Fibroblast of skin of right quadriceps (primary cell): ENCODE measurements at regions not wholly inside any gene's neighbourhood (a gene's known extent, or its start where the extent isn't known, plus 50 kb on each side); places are given as distances from the start of the nearest gene placed in this dataset.

Experiments
- DNase-seq: peaks from one replicate; pipeline ENCODE4 v3.0.0-alpha.2; 2013

- peak; percentile 90 for DNase-seq
These were observed 374.3 kb downstream of the SLC4A3 start for GRCh38 chr2:220001751-220002150.

DNA sequence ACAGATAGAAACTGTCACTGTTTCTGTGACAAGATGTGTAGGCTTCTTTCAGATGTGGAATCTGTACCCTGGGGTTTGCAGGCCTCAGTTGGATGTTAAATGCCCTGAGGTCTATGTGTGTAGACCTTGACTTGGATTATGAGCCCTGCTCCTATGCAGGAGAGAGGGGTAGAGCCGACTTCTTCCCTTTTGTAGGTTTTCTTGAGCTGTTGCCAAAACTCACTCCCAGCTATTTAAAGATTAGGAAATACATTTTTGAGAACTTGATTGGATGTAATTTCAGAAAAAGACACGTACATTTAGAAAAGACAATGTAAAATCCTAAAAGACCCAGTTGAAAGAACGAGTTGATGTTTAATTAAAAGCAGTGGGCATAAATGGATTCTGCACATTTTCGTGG, 374.8 kb downstream of the SLC4A3 start:
- DNase-seq = peak; percentile 48

DNA sequence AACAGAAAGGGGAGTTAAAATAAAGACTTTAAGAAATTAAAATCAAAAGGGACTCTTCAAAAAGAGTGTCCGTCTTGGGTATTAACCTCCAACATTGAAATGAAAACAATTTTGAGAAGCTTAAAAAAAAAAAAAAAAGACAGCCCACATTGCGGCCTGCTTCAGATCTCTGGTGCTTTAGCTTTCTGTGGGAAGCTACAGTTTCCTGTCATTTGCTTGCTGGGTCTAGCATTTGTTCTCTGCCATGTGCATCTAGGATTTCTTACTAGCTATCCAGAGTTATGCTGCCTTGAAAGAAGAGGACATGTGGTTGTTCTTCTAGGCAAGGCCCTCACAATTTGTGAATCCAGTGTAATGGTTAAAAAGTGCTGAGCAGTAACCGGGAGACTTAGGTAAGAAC, 375.3 kb downstream of the SLC4A3 start:
- peak; percentile 19 for DNase-seq

DNA sequence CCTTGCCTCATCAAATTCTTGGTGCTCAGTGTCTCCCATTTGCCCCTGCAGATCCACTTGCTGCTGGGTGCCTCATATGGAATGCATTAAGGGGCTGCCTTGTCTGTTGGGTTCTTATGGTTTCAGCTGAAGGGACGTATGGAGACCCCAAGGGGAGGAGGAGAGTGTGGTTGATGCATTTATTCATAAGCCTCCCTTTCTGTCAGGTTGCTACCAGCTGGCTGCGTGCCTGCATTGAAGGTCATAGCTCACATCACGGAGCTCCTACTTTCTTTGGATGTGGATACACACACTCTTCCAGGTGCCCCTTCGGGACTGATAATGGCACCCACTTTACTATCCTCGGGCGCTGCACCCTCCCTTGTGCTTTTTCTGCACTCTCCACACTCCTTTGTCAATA, 377.9 kb downstream of the SLC4A3 start:
- no peak for DNase-seq

GRCh38 chr2:220006152-220006621, 378.8 kb downstream of the SLC4A3 start:
- peak; percentile 74 for DNase-seq

DNA sequence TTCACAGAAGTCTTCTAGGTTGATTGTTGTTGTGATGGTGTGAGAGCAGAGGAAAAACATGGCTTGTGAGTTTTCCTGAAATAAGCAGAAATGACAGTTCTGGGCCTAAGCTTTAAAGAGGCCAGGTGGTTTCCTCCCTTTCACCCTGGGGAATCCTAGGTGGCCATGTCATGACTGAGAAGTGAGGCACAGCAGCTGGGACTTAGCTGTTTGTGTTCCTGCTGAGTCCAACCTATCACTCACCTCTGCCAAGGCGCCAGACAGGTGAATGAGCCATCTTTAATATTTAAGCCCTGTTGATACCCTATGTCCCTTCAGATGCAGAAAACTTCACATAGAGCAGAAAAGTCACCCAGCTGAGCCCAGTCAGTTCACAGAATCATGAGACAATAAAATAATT, 384.4 kb downstream of the SLC4A3 start:
- DNase-seq = no peak

GRCh38 chr2:220014961-220015360, 387.5 kb downstream of the SLC4A3 start:
- DNase-seq = no peak

DNA sequence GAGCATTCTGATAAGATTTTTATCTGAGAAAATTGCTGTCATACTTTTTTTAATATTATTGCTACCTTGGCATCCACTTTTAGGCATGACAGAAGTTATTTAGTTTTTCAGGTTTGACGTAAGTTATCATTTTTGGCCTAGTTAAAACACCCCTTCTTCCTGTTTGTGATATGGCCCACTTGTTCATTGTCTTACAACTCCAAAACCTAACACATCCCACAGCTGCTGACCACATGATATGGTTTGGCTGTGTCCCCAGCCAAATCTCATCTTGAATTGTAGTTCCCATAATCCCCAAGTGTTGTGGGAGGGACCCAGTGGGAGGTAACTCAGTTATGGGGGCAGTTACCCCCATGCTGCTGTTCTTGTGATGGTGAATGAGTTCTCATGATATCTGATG, 388.1 kb downstream of the SLC4A3 start:
- no peak for DNase-seq

DNA sequence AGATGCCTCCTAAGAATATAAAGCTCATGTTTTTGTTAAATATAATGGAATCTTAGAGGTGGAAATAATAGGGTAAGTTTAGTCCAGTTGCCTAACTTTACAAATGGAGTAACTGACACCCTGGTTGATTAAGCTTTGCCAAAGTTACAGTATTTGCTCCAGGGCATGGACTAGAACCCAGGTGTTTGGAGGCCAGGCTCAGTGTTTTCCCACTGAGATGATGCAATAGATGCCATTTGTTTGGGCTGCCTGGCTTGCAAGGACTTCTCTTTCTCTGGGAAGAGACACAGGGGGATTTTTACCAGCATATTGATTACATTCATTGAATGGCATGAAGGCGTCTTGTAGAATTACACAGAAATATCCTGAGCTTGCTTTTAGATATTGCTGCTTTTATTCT, 397.8 kb downstream of the SLC4A3 start:
- DNase-seq = no peak

- DNase-seq = no peak
These were observed 401.6 kb downstream of the SLC4A3 start for GRCh38 chr2:220029013-220029412.

GRCh38 chr2:220033546-220033945, 406.1 kb downstream of the SLC4A3 start:
- peak; percentile 64 for DNase-seq

DNA sequence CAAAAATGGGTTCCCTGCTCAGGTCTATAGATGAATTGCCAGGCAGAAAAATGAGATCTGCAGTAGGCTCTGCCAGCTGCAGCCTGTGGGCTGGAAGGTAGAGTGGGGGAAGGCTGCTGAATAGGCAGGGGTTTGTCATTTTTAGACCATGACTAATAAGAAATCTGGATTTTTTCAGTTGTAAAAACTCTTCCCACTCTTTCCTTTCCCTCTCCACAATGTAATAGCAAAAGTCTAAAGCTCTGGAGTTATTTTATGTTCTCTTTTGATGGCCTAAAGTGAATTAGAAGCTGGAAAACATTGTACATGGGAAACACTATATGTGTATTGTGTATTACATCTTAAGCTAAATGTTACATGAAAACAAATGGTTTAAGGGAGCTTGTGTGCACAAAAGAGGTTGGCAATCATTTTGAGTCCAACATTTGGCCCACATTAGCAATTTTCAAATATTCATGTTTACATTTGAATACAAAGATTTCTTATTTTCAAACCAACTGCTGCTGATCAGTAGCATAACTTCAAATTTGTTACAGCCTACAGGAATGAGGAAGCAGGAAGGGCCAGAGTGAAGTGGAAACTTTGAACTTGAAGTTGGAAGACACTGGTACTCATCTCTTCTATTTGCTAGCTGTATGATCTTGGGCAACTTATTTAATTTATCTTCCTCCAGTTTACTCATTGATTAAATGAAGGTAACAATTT, 407.1 kb downstream of the SLC4A3 start:
- DNase-seq = peak; percentile 81

GRCh38 chr2:220036431-220036830, 409.0 kb downstream of the SLC4A3 start:
- peak; percentile 14 for DNase-seq

GRCh38 chr2:220040346-220040745, 412.9 kb downstream of the SLC4A3 start:
- no peak for DNase-seq

- DNase-seq = no peak
These were observed 414.0 kb downstream of the SLC4A3 start for GRCh38 chr2:220041447-220041846.

- peak; percentile 68 for DNase-seq
These were observed 415.9 kb downstream of the SLC4A3 start for GRCh38 chr2:220043155-220043989.

- no peak for DNase-seq
These were observed 416.5 kb downstream of the SLC4A3 start for GRCh38 chr2:220043990-220044335.

- DNase-seq = no peak
These were observed 417.0 kb downstream of the SLC4A3 start for GRCh38 chr2:220044383-220044782.

DNA sequence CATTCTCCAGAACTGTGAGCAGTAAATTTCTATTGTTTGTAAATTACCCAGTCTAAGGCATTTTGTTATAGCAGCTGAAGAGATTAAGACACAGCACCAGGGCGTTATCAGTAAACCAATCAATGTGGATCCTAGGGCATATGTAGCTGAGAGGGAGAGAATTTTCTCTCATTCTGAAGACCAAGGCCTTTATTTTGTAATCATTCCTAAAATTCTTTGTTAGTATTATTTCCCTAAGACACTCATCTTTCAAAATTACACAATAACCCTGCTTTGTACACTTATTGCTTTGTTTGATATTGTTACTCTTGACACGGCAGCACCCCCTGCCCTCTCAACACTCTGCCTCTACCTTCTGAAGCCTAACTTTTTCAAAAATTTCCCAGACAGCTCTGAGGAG, 419.1 kb downstream of the SLC4A3 start:
- DNase-seq = no peak

- DNase-seq = no peak
These were observed 424.3 kb downstream of the SLC4A3 start for GRCh38 chr2:220051716-220052115.

DNA sequence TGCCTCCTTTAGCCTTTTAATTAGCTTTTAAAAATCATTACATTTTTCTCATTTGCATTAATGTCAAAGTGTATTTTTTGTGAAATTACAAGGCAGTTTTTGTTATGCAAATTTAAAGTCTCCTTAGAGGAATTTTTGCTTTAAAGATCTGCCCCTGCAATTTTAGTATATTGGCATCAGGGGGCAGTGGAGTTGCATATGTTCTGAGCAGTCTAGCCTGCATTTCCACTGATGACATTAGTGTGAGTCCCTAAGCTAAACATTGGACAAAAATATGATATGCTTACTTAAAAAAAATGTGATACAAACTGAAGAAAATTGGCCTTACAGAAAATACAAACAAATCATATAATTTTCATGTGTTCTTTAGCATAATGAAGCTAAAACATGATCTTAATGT, 426.5 kb downstream of the SLC4A3 start:
- DNase-seq = no peak

DNA sequence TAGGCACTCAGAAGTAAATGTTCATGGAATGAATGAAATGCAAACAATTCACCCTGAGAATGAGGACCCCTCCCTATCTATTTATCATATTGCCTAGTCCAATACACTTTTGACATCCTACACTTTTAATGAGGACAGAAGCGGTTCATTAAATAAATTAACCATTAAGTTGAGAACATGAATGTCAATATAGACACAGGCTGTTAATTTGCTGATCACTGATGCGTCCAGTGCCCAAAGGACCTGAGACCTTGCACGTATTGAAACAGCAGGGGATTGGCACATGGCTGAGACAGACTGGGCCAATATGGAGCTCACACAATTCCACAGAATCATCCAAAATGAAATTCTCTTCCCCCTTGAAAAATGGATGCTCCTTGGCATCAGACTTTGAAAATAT, 430.0 kb downstream of the SLC4A3 start:
- no peak for DNase-seq

DNA sequence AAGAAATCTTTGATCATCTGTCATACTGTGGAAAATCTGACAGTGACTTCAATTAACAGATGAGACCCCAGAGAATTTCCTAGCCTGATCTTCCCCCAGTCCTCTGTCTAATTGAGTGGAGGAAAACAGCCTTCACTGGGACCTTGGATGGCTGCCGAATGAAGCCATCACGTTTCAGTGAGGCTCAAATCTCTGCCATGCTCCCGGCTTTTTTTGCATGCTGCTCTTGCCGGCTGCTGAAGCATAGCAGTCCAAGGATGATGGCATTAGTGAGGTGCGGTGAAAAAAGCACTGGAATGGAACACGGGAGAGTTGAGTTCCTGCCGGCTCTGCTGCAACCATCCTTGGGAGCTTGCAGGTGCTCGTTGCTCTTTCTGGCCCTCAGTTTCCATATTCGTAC, 430.5 kb downstream of the SLC4A3 start:
- no peak for DNase-seq
